ENCODE measurements at regions not wholly inside any gene's neighbourhood (a gene's known extent, or its start where the extent isn't known, plus 50 kb on each side); places are given as distances from the start of the nearest gene placed in this dataset.

DNA sequence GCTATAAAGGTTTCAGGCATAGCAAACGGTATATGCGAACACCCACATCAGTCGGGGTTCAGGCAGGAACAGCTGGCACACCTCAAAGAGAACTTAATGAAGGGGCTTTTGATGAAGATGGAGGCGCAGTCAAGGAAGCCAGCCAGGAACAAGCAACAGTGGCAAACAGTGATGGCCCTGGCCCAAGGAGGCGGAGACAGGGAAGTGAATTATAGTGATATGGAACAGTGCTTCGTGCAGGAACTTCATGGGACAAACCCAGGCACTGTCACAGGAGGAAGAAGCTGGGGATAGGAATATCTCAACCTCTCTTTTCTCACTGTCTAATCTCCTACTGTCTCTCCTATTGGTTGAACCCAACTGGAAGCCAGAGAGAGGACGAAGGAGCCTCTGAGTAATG is 328.3 kb downstream of the AACS start:
- Histone ChIP-seq H3K14ac (ENCODE audit: insufficient read length) (no peak overlapping the region), H2BK5ac (ENCODE audit: low read depth, low read length) (no peak overlapping the region), H3K79me2 (ENCODE audit: control insufficient read depth in 1 of 2, insufficient read depth in 2 of 2, low read length in 2 of 2) (no peaks in the 10 kb centered on the region), H3K4me3 (ENCODE audit: extremely low read depth in 1 of 4, insufficient read depth in 2 of 4, low read depth in 3 of 4, low read length in 4 of 4) (no peak overlapping the region), H4K5ac (ENCODE audit: insufficient read length, low read depth, low read length) (no peak overlapping the region), H3K79me1 (ENCODE audit: low read depth, low read length) (no peaks in the 10 kb centered on the region; the same call in 1 of the 2 replicates), H3K23me2 (ENCODE audit: low read depth, low read length) (no peaks in the 10 kb centered on the region), H4K91ac (replicated peaks; ENCODE audit: insufficient read length, low read length) (no peak overlapping the region), H2BK20ac (ENCODE audit: low read length) (no peak overlapping the region), H3K4me2 (ENCODE audit: insufficient read depth in 1 of 2, low read depth in 2 of 2, low read length in 2 of 2) (no peak overlapping the region), H3K27ac (ENCODE audit: low read depth, low read length) (no peak overlapping the region), H2BK12ac (ENCODE audit: low read depth, low read length) (no peak overlapping the region), H3K36me3 (ENCODE audit: control insufficient read depth in 2 of 4, insufficient read depth in 4 of 4, low read length in 3 of 4) (no peaks in the 10 kb centered on the region; a peak in 2 of 8 replicates), H4K8ac (ENCODE audit: extremely low read depth, insufficient read depth, low read length) (no peak overlapping the region), H3K4me1 (replicated peaks in 1 of 4; ENCODE audit: control insufficient read depth in 3 of 4, insufficient read depth in 4 of 4, low read length in 3 of 4) (no peaks in the 10 kb centered on the region), H2AK5ac (ENCODE audit: low read depth, low read length) (no peak overlapping the region), H2BK15ac (ENCODE audit: low read length) (no peak overlapping the region), H2AFZ (ENCODE audit: low read length) (no peak overlapping the region), H3K4ac (replicated peaks; ENCODE audit: insufficient read length, low read depth, low read length) (no peak overlapping the region), H3K27me3 (replicated peaks in 1 of 4; ENCODE audit: control insufficient read depth in 3 of 4, extremely low read depth in 1 of 4, insufficient read depth in 3 of 4, low read length in 3 of 4) (no peaks in the 10 kb centered on the region), H3K18ac (ENCODE audit: extremely low read depth, low read length) (no peak overlapping the region), H3K56ac (replicated peaks; ENCODE audit: insufficient read length, low read depth, low read length) (no peak overlapping the region), H3K23ac (ENCODE audit: insufficient read length) (no peak overlapping the region), H4K20me1 (replicated peaks in 1 of 2; ENCODE audit: control insufficient read depth in 1 of 2, insufficient read depth in 2 of 2, low read length in 2 of 2) (peaks cover 0 to 2% of the 10 kb centered on the region in 2 experiments), H2BK120ac (replicated peaks; ENCODE audit: low read depth, low read length) (no peak overlapping the region), H3K9me3 (ENCODE audit: insufficient read depth in 2 of 2, low read depth in 1 of 2, low read length in 1 of 2) (peaks cover 0 to 3% of the 10 kb centered on the region in 2 experiments; a peak in 2 of 4 replicates), H3K9ac (replicated peaks in 1 of 4; ENCODE audit: extremely low read depth in 1 of 4, low read depth in 3 of 4, low read length in 3 of 4) (no peak overlapping the region)
- FAIRE-seq = no peak
- 89% methylated on average over 7 of the region's 7 CpGs; no CpG with 5 or more reads in 1 of the 2 experiments for WGBS, 2 experiments (ENCODE audit: extremely low coverage in 1 of 2, insufficient coverage in 1 of 2, insufficient read length in 1 of 2, insufficient replicate concordance in 2 of 2, low coverage in 1 of 2, low lambda C conversion rate in 2 of 2, missing lambda C conversion rate in 1 of 2)
- POLR2A ChIA-PET (ENCODE audit: partially characterized antibody) = no interaction called here
- TF ChIP-seq TEAD4 (IDR thresholded peaks at IDR 0.05; ENCODE audit: low read depth, low read length) = no peak
- no peak for TF ChIP-seq BACH1 (IDR thresholded peaks at IDR 0.05; ENCODE audit: low read length)
- no peak for TF ChIP-seq NRF1 (IDR thresholded peaks at IDR 0.05; ENCODE audit: low read depth, low read length)
- TF ChIP-seq ZNF274 (IDR thresholded peaks at IDR 0.05; ENCODE audit: borderline replicate concordance, extremely low read depth, low read length) = no peak
- TF ChIP-seq TBP (IDR thresholded peaks at IDR 0.05; ENCODE audit: low read depth, low read length) = no peak
- TF ChIP-seq, protein P1, sequence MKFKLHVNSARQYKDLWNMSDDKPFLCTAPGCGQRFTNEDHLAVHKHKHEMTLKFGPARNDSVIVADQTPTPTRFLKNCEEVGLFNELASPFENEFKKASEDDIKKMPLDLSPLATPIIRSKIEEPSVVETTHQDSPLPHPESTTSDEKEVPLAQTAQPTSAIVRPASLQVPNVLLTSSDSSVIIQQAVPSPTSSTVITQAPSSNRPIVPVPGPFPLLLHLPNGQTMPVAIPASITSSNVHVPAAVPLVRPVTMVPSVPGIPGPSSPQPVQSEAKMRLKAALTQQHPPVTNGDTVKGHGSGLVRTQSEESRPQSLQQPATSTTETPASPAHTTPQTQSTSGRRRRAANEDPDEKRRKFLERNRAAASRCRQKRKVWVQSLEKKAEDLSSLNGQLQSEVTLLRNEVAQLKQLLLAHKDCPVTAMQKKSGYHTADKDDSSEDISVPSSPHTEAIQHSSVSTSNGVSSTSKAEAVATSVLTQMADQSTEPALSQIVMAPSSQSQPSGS (IDR thresholded peaks at IDR 0.05; ENCODE audit: low read length) = no peak
- CTCF ChIA-PET (ENCODE audit: partially characterized antibody) = interaction anchor here (0.6 to 3.3 kb wide), 4 partner anchors 20 to 195 kb away, joined by 3 to 13 read pairs (median 4); no protein-coding TSS in a partner anchor
- no peak for DNase-seq (ENCODE audit: low read depth in 1 of 2, low spot score in 2 of 2)
